GM18867 (cell line): ENCODE measurements at regions not wholly inside any gene's neighbourhood (a gene's known extent, or its start where the extent isn't known, plus 50 kb on each side); places are given as distances from the start of the nearest gene placed in this dataset.

Experiments used
- ATAC-seq: cut with Tn5 transposase; IDR thresholded peaks from one replicate; pipeline ENCODE4 v1.9.1; 2021; ENCODE audit warnings: mild to moderate bottlenecking, moderate library complexity; ENCODE audit not compliant: unreplicated experiment

DNA sequence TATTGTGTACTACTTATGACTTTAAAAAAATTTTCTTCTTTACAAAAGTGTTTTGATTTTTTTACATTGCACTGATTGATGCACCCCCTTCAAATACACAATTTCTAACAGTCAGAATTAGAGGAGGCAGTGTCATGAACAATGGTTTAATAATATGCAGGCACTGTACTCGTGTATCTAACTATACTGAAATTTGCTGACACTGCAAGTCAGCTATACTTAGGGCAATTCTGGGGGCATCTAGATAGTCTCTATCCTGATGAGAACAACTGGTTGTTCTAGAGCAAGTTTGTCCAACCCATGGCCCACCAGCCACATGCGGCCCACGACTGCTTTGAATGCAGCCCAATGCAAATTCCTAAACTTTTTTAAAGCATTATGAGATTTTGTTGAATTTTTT lies 375.6 kb downstream of the BCKDHB start:
- ATAC-seq, result no peak

GRCh38 chr6:80480421-80481157 lies 374.1 kb downstream of the BCKDHB start:
- ATAC-seq, result peak; percentile 73

DNA sequence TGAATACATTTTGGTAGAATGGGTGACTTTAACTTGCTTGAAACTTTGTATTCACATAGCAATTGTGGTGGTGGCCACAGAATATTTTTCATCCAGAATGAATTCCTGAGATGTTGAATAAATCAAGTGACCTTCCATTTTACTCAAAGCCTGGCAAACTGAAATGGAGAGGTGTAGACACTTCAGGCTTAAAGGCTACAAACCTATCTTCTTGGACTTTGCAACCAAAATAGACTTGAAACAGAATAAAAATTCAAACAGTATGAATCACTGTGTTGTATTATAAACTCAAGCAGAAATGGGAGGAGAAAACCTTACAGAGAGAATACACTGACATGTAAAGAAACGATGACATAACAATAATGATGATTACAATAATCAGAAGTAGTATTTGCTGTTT lies 371.6 kb downstream of the BCKDHB start:
- ATAC-seq, result no peak

GRCh38 chr6:80477591-80477990 lies 371.1 kb downstream of the BCKDHB start:
- no peak for ATAC-seq

DNA sequence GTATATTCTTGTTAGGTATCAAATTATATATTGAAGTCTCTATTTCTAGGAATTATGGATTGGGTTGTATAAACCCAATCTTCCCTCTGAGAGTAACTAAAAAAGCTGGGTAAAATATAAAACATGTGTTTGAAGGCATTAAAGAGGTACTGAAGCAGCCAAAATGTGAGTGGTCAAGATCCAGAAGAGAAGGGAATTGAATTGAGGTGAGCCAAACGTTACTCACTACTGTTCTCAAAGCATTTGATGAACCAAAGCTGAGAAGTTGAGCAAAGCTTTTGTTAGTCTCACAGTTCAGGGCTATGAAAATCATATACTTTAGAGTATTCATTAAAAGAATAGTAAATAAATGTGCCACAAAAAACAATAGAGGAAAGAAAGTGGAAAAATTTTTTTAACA lies 365.8 kb downstream of the BCKDHB start:
- ATAC-seq, result no peak

- ATAC-seq, result no peak
Measured at GRCh38 chr6:80469977-80470376, 363.5 kb downstream of the BCKDHB start.

GRCh38 chr6:80468398-80468797 lies 361.9 kb downstream of the BCKDHB start:
- ATAC-seq, result no peak

GRCh38 chr6:80467408-80467807 lies 360.9 kb downstream of the BCKDHB start:
- ATAC-seq, result no peak

DNA sequence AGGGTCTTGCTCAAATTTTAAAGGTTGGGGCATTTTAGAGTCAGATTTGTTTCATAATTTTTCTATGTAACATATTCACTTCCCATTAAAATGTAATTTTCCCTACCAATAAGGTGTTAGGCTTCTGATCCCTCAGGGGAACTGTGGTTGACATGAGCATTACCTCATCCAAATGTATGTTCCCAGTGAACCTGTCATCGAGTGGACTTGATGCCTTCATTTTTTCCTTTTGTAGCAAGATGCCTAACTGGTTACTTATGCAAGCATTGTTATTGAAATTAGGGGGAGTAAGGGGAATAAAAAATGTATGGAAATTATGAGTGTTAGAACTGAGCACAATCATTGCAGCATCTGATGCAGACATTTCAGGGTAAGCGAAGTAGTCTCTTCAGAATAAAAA lies 360.5 kb downstream of the BCKDHB start:
- no peak for ATAC-seq

DNA sequence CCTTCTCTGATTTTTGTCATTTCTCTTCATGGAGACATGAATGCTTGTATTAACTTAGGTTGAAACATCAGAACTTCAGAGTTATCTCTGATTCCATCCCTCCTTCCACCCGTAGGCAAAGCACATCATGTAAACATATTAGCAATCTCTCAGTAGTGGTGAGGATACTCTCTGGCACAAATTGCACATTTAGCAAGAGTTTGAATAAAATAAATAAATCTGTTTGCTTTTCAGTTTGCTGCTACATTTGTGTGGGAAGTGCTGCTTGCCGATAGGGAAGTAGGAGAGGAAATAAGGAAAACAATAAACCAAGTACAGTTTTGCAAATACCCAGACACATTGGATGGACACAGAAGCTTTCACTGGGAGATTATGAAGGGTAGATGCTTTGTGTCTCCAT lies 359.0 kb downstream of the BCKDHB start:
- no peak for ATAC-seq

DNA sequence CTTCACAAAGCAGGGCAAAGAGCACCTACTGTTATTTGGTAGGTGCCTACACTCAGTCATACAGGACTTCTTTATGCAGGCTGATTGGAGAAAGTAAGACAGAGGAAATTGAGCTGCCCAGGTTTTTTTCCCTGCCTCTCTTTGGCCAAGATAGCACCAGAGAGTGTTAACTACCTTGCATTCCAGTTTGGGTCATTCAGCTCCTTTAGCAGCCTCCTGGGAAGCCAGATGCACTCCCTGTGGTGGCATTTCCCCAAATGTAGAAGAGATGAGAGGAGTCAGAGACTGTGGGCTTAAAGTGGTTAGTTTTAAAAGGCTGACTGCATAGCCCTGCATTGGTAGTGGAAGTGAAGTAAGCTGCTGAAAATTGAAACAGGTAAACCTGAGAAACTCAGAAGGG lies 358.4 kb downstream of the BCKDHB start:
- ATAC-seq, result no peak

- ATAC-seq, result no peak
Measured at GRCh38 chr6:80463197-80463596, 356.7 kb downstream of the BCKDHB start.

DNA sequence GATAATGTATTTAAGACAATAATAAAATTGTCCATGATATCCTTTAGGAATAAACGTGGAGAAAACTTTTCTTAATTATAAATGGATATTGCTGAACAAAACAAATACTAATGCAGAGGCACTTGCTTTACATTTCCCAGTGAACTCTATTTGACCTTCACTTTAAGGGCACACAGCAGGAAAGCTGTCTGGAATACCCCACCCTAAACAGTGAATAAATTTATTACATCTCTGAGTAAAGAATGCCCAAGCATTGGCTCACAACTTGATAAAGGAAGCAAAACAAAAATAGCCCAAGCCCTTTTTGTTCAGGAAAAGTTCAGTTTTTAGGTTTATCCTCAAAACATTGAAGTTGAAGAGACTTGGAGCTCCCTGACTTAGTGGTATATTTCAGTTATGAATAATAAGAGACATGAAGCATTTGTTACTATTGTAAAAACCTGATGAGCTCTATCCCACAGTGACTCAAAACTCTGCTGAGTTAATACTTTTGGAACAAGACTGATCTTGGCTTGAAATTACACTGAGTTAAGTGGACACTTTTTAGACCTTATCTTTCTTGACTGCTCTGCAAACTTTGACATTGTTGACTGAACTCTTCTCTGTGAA lies 353.9 kb downstream of the BCKDHB start:
- no peak for ATAC-seq

GRCh38 chr6:80457439-80457933 lies 351.0 kb downstream of the BCKDHB start:
- ATAC-seq, result no peak

DNA sequence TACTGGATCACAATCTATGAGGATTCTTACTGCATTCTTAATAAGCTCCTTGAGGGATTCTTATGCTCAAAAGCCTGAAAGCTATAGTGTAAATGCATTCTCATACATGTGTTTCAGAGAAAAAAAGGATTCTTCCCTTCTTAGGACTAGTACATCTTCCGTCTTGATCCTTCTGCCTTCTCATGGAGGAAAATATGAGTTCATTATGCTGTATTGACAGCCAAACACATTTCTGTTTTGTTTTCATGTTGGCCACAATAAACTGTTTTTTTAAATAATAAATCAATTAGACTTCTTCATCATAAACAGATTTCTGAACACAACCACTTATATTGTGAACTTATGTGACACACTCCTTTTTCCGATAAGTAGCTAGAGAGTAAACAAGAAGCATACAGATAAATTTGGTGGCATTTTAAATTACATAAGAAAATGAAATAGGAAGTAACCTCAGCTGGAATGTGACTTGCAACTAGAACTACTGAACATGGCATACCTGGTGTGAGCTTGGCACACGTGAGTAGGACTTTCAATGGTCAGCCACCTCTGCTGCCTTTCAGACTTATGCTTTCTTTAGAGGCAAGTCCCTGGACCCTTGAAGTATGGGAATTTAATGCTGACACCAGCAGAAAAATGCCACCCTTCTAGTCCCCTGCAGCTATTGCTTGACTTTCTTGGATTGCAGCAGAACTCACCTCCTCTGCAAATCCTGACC lies 350.4 kb downstream of the BCKDHB start:
- no peak for ATAC-seq

DNA sequence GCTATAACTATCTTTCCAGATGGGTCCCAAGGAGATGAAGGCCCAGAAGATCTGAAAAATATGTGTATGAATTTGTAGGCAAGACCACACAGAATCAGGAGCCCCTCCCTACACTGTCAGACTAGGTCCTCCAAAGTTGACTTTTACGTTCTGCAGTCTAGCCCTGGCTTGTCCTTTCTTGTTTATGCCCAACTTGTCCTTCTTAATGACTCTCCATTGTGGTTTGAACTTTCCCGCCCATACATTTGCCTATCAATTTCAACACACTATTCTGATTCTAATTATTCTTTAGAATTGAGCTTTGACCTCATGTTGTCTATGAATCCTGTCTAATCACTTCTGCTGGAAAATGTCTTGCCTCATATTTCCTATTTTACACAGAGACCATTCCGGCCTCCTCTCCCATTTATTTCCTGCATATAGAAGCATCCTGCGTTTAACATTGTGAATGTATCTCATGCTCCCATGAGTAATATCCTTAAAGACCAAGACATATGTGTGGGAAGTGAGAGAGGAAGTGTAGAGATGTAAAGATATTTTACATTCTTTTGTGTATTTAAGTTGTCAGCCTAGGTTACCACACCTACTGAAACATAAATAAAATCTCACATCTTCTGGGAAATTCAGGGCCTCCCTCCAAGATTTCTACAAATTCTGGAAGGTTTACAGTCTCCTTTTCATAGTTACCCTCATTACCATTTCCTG lies 348.3 kb downstream of the BCKDHB start:
- no peak for ATAC-seq

GRCh38 chr6:80454197-80454596 lies 347.7 kb downstream of the BCKDHB start:
- ATAC-seq, result peak; percentile 88

DNA sequence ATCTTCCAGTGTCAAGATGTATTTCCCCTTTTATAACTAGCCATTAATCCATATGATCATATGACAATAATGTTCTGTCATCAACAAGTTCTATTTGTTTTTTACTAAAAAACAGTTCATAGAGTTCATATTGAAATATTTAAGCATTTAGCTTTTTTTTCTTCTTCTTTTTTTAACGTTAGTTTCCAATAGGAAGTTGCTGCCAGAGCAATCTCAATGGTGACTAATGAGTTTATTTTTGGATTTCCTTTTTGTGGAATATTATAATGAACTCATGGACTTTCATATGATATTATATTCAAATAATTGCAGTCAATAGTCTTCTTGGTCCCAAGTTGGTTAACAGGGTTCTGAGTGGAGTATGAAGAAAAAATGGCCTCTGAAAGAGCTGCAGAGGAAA lies 343.3 kb downstream of the BCKDHB start:
- ATAC-seq, result no peak

- no peak for ATAC-seq
Measured at GRCh38 chr6:80446454-80447045, 340.1 kb downstream of the BCKDHB start.

GRCh38 chr6:80445751-80446150 lies 339.3 kb downstream of the BCKDHB start:
- no peak for ATAC-seq

GRCh38 chr6:80442366-80442765 lies 335.9 kb downstream of the BCKDHB start:
- ATAC-seq, result no peak
